ENCODE measurements at regions not wholly inside any gene's neighbourhood (a gene's known extent, or its start where the extent isn't known, plus 50 kb on each side); places are given as distances from the start of the nearest gene placed in this dataset.
"Not testable (repeated sequence)": the region's sequence is repeated elsewhere in the genome, so short reads cannot be mapped to it uniquely, and the experiment has no call there.

- no peak for DNase-seq
These were observed 111.1 kb downstream of the KLF8 start for GRCh38 chrX:56343219-56343618.

- no peak for DNase-seq
These were observed 111.5 kb downstream of the KLF8 start for GRCh38 chrX:56343664-56344063.

DNA sequence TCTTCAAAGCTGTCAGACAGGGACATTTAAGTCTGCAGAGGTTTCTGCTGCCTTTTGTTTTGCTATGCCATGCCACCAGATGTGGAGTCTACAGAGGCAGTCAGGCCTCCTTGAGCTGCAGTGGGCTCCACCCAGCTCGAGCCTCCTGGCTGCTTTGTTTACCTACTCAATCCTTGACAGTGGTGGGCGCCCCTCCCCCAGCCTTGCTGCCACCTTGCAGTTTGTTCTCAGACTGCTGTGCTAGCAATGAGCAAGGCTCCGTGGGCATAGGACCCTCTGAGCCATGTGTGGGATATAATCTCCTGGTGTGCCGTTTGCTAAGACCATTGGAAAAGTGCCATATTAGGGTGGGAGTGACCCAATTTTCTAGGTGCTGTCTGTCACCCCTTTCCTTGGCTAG is 126.0 kb downstream of the KLF8 start:
- not testable (repeated sequence) for DNase-seq

- not testable (repeated sequence) for DNase-seq
These were observed 133.0 kb downstream of the KLF8 start for GRCh38 chrX:56365171-56365570.

GRCh38 chrX:56366901-56367300 is 134.7 kb downstream of the KLF8 start:
- DNase-seq: peak in 1 of 2 experiments; percentile 26

- no peak for DNase-seq
These were observed 136.8 kb downstream of the KLF8 start for GRCh38 chrX:56368962-56369361.

DNA sequence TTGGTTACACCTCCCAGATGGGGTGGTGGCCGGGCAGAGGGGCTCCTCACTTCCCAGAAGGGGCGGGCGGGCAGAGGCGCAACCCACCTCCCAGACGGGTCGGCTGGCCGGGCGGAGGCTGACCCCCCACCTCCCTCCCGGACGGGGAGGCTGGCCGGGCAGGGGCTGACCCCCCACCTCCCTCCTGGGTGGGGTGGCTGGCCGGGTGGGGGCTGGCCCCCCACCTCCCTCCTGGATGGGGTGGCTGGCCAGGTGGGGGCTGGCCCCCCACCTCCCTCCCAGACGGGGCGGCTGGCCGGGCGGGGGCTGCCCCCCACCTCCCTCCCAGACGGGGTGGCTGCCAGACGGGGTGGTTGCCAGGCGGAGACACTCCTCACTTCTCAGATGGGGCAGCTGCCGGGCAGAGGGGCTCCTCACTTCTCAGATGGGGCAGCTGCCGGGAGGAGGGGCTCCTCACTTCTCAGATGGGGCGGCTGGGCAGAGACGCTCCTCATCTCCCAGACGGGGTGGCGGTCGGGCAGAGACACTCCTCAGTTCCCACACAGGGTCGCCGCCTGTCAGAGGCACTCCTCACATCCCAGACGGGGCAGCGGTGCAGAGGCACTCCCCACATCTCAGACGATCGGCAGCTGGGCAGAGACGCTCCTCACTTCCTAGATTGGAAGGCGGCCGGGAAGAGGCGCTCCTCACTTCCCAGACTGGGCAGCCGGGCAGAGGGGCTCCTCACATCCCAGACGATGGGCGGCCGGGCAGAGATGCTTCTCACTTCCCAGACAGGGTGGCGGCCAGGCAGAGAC is 148.0 kb downstream of the KLF8 start:
- not testable (repeated sequence) for DNase-seq

- DNase-seq: no peak
These were observed 150.1 kb downstream of the KLF8 start for GRCh38 chrX:56382278-56382677.

DNA sequence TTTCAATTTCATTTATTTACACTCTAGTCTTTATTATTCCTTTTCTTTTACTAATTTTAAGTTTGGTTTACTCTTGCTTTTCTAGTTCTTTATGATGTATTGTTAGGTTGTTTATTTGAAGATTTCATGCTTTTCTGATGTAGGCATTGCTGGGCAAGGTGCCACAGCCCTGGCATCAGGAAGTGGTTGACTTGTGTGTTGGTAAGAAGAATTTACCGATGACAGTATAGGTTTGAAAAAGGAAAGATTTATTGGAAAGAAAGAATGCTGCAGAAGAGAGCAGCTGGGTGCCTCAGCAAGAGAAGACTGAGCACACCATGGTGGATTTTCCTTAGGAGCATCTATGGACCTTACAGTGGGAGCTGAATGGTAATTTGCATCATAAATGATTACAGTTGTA is 153.2 kb downstream of the KLF8 start:
- no peak for DNase-seq

DNA sequence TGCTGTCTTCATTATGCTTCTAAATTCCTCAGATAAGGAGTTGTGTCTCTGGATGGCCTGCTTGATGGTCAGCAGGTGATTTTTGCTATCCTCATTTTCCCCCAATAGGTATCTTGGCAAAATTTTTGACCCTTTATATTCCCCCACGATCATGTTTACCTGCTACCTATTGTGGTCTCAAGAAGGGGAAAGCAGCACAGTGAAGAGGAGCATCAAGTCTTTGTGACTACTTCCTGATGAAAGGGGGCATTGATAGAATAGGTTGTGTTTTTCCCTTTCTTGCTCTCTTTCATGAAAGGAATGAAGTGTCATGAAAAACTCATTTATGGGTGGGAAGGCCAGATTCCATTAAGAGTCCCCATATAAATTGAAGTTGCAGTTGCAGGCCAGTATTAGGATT is 153.8 kb downstream of the KLF8 start:
- DNase-seq: no peak

DNA sequence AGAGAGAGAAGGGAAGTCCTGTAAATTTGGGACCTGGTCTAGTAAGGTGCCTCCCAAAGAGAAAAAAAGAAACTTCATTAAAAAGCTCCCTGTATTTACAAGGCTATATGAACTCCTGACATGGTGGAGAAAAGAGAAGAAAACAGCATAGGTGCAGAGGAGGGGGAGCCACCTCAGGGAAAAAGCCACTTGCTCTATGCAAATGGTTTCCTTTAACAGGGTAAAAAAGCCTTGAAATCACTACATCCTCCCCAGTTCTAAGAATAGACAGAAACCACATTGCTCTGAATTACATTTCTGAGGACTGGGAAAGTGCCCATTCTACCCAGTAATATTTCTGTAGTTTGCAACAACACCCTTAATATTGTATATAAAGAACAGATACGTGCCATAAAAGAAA is 165.5 kb downstream of the KLF8 start:
- DNase-seq: no peak

DNA sequence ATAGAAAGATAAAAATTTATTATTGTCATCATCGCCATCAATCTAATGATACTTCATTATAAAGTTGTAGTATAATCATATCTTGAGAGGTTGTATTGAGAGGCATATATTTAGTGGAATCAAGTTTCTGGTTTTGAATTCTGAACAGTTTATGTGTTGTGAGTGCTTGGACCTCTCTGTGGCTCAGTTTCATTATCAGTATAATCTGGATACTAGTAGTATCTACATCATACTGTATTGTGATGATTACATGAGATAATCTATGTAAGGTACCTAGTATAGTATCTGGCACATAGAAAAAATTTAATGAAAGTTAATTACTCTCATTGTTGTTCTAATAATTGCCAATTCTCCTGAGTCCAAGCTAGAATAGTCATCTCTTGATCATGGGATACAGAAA is 161.2 kb upstream of the UBQLN2 start:
- DNase-seq: no peak

DNA sequence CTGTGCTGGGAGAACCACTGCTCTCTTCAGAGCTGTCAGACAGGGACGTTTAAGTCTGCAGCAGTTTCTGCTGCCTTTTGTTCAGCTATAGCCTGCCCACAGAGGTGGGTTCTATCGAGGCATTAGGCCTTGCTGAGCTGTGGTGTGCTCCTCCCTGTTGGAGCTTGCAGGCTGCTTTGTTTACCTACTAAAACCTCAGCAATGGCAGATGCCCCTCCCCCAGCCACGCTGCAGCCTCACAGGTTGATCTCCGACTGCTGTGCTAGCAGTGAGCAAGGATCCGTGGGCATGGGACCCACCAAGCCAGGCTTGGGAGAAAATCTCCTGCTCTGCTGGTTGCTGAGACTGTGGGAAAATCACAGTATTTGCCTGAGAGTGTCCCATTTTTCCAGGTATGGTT is 133.8 kb upstream of the UBQLN2 start:
- DNase-seq: peak in 1 of 2 experiments; percentile 9

- not testable (repeated sequence) for DNase-seq
These were observed 111.4 kb upstream of the UBQLN2 start for GRCh38 chrX:56451981-56452380.

DNA sequence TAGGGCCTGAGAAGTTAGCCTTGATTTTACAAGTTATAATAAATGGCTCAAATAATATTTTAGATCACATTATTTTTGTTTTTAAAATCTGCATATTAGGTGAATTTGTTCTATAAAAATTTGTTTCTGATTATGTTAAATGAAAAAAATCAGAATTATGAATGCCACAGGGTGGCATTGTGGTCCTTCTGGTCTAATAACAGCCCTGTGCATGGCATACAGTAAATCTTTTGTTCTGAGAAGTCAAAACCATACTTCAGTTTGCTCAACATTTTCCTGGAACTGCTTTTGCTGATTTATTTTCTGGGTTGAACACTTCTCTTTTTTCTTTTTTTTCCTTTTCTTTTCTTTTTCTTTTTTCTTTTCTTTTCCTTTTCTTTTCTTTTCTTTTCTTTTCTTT is 101.0 kb upstream of the UBQLN2 start:
- no peak for DNase-seq

GRCh38 chrX:56468441-56468840 is 95.0 kb upstream of the UBQLN2 start:
- peak; percentile 24 to 36 for DNase-seq

DNA sequence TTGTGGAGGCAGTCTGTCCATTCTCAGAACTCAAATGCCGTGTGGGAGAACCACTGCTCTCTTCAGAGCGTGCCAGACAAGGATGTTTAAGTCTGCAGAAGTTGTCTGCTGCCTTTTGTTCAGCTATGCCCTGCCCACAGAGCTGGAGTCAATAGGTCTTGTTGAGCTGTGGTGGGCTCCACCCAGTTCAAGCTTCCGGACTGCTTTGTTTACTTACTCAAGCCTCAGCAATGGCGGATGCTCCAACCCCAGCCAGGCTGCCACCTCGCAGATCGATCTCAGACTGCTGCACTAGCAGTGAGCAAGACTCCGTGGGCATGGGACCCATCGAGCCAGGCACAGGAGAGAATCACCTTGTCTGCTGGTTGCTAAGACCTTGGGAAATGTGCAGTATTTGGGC is 68.5 kb upstream of the UBQLN2 start:
- peak; percentile 1 to 19 for DNase-seq

DNA sequence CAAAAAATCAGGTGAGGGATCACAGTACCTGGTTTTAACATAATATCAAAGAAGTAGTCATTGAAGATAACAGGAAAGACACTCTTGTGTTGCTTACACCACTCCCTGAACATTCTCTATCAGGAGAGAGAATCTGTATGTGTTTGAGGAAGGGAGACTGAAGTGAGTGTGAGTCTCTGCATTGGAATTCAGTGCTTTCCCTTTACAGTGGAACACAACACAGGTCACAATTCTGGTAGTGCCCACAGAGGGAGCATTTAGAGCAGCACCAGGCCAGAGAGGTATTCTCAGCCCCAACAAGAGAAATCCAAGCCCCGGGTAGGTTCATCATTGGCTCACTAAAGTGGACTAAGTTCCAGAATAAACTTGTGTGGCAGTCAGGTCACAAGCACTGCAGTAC is 64.7 kb upstream of the UBQLN2 start:
- DNase-seq: no peak

GRCh38 chrX:56499372-56499771 is 64.1 kb upstream of the UBQLN2 start:
- no peak for DNase-seq

DNA sequence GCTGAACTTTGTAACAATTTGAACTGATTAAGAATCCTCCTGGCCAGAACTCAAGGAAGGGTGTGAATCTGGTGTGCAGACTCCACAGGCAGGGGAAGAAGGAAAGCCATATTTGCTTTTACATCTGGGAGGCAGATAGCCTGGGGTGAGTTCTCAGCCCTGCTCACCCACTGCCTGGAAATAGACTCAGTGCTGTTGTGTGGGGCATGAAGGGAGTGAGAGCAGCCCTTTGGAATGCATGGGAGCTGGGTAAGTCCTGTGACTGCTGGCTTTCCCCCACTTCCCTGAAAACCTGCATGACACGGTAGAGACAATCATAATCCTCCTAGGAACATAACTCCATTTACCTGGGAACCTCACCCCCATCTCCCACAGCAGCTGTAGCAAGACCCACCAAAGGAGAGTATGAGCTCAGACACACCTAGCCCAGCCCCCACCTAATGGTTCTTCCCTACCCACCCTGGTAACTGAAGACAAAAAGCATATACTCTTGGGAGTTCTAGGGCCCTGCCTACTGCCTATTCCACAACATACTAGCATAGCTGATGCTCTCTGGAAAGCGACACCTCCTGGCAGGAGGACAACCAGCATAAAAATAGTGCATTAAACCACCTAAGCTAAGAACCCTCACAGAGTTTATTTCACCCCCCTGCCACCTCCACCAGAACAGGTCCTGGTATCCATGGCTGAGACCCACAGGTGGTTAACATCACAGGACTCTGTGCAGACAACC is 59.3 kb upstream of the UBQLN2 start:
- DNase-seq: peak in 1 of 2 experiments; percentile 5

- no peak for DNase-seq
These were observed 57.6 kb upstream of the UBQLN2 start for GRCh38 chrX:56505866-56506265.

All from SHP77 (cell line).